Fibroblast of skin of back (primary cell): ENCODE measurements at regions not wholly inside any gene's neighbourhood (a gene's known extent, or its start where the extent isn't known, plus 50 kb on each side); places are given as distances from the start of the nearest gene placed in this dataset.
"Not testable (repeated sequence)": the region's sequence is repeated elsewhere in the genome, so short reads cannot be mapped to it uniquely, and the experiment has no call there.

Source experiments
- DNase-seq: peaks from one replicate; pipeline ENCODE4 v3.0.0-alpha.2; 2013

- not testable (repeated sequence) for DNase-seq
These were observed 57.8 kb upstream of the RASSF3 start for GRCh38 chr12:64552510-64552909.

GRCh38 chr12:64553689-64554088 is 56.6 kb upstream of the RASSF3 start:
- not testable (repeated sequence) for DNase-seq

GRCh38 chr12:64556231-64556630 is 54.1 kb upstream of the RASSF3 start:
- DNase-seq: no peak

GRCh38 chr12:64558754-64559153 is 51.5 kb upstream of the RASSF3 start:
- no peak for DNase-seq

- DNase-seq: peak; percentile 89
These were observed 49.6 kb upstream of the RASSF3 start for GRCh38 chr12:64560396-64561301.
